ENCODE measurements at regions not wholly inside any gene's neighbourhood (a gene's known extent, or its start where the extent isn't known, plus 50 kb on each side); places are given as distances from the start of the nearest gene placed in this dataset.

DNA sequence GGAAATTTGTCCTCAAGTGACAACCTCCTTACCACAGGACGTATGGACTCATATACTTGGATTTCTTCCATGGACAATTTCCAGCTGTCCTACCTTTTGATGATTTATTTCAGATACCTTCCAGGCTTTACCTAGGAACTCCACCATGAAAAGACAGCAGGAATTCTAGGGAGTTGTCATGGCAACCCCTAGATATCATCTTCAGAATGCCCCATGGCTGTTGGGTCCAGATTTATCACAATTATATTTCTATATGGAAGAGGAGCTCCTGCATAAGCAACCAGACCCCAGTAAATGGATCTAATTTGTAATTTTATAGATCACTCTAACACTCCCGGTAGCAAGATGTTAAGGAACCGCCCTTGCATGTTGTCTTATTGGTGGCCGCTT lies 102.3 kb upstream of the ZNF521 start:
- Histone ChIP-seq H3K4me2 (ENCODE audit: low read length) (no peak overlapping the region), H3K27ac (ENCODE audit: low read length) (no peak overlapping the region), H4K20me1 (ENCODE audit: low read length) (no peaks in the 10 kb centered on the region), H3K9me2 (replicated peaks; ENCODE audit: low read length) (no peaks in the 10 kb centered on the region), H3K36me3 (ENCODE audit: low read depth, low read length) (no peaks in the 10 kb centered on the region), H3K4me1 (ENCODE audit: insufficient read depth, low read length) (no peaks in the 10 kb centered on the region), H3F3A (ENCODE audit: low read length, unreplicated experiment) (no peaks in the 10 kb centered on the region), H3K9ac (ENCODE audit: low read length) (no peak overlapping the region), H3K4me3 (ENCODE audit: low read length) (no peak overlapping the region), H3K27me3 (ENCODE audit: low read length) (peaks cover 26% of the 10 kb centered on the region), H3K79me2 (ENCODE audit: low read length) (no peaks in the 10 kb centered on the region), H3K9me3 (ENCODE audit: low read length) (no peaks in the 10 kb centered on the region), H2AFZ (ENCODE audit: low read length) (no peak overlapping the region)
- TF ChIP-seq EZH2 (IDR thresholded peaks at IDR 0.05; ENCODE audit: low read length, unreplicated experiment) = no peak
- intact Hi-C loops (cut with micrococcal nuclease) = no loop called here
- CTCF ChIA-PET = no interaction called here
- no peak for ATAC-seq
- DNase-seq = no peak
- BruUV-seq (replicated peaks) = no TSS peak
- POLR2A ChIA-PET (ENCODE audit: unreplicated experiment) = no interaction called here

DNA sequence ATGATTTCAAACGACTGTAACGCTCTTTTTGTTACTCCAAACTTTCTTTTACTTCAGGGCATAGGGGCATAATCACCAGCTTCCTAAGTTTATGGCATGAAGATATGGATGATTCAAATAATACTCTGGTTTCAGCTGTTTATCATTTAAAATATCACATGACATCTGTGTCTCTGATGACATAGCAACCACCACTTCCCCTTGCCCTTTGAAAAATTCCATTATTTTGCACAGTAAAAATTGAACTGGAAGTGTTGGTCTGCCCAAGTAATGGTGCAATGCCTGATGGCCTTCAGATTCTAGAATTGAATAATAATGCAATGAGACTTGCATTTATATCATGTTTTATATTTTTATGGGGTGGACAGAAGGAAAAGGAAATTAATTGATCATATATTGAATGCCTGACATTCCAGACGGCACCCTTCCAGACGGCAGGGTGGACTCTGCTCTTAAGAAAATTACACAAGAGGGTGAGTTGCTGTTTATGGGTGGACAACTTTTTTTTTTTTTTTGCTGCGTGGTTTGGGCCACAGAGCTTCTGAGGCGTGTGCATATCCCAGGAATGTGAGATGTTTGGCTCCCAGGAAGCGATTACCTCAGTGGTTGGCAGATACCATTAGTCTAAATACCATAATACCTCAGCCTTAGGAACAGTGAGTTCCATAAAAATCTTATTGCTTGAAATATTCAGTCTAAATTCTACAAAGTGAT lies 101.7 kb upstream of the ZNF521 start:
- no TSS peak for BruUV-seq (replicated peaks)
- Histone ChIP-seq H4K20me1 (ENCODE audit: low read length) (no peaks in the 10 kb centered on the region), H3K27ac (ENCODE audit: low read length) (no peak overlapping the region), H3K4me2 (ENCODE audit: low read length) (no peak overlapping the region), H3K4me3 (ENCODE audit: low read length) (no peak overlapping the region), H2AFZ (ENCODE audit: low read length) (no peak overlapping the region), H3K4me1 (ENCODE audit: insufficient read depth, low read length) (no peaks in the 10 kb centered on the region), H3F3A (ENCODE audit: low read length, unreplicated experiment) (no peaks in the 10 kb centered on the region), H3K9ac (ENCODE audit: low read length) (no peak overlapping the region), H3K9me3 (ENCODE audit: low read length) (no peaks in the 10 kb centered on the region), H3K36me3 (ENCODE audit: low read depth, low read length) (no peaks in the 10 kb centered on the region), H3K27me3 (ENCODE audit: low read length) (peaks cover 26% of the 10 kb centered on the region), H3K9me2 (replicated peaks; ENCODE audit: low read length) (no peaks in the 10 kb centered on the region), H3K79me2 (ENCODE audit: low read length) (no peaks in the 10 kb centered on the region)
- POLR2A ChIA-PET (ENCODE audit: unreplicated experiment) = no interaction called here
- CTCF ChIA-PET = no interaction called here
- intact Hi-C loops (cut with micrococcal nuclease) = no loop called here
- DNase-seq (no peak), ATAC-seq (no peak)
- TF ChIP-seq EZH2phosphoT487 (IDR thresholded peaks at IDR 0.05; ENCODE audit: borderline replicate concordance, low read length) (no peak), EZH2 (IDR thresholded peaks at IDR 0.05; ENCODE audit: low read length, unreplicated experiment) (no peak)
- TF ChIP-seq, protein P1, sequence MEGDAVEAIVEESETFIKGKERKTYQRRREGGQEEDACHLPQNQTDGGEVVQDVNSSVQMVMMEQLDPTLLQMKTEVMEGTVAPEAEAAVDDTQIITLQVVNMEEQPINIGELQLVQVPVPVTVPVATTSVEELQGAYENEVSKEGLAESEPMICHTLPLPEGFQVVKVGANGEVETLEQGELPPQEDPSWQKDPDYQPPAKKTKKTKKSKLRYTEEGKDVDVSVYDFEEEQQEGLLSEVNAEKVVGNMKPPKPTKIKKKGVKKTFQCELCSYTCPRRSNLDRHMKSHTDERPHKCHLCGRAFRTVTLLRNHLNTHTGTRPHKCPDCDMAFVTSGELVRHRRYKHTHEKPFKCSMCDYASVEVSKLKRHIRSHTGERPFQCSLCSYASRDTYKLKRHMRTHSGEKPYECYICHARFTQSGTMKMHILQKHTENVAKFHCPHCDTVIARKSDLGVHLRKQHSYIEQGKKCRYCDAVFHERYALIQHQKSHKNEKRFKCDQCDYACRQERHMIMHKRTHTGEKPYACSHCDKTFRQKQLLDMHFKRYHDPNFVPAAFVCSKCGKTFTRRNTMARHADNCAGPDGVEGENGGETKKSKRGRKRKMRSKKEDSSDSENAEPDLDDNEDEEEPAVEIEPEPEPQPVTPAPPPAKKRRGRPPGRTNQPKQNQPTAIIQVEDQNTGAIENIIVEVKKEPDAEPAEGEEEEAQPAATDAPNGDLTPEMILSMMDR (conservative IDR thresholded peaks at IDR 0.05; ENCODE audit: low read depth, low read length) = no peak

DNA sequence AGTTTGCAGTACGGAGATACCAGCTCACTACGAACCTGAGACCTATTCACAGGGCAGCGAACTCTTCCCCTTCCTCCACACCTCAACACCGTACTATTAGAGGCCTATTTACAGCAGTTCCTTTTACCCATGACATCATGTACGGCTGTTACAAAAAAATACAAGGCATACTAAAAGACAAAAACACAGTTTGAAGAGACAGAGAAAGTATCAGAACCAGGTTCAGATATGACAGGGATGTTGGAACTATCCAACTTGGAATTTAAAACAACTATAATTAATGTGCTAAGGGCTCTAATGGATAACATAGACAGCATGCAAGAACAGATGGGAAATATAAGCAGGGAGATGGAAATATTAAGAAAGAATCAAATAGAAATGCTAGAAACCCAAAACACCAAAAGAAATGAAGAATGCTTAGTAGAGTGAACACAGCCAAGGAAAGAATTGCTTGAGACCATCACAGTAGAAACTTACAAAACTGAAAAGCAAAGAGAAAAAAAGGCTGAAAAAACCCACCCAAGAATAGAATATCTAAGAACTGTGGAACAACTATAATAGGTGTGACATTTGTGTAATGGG lies 99.2 kb upstream of the ZNF521 start:
- Histone ChIP-seq H3K4me3 (ENCODE audit: low read length) (no peak overlapping the region), H3K4me2 (ENCODE audit: low read length) (no peak overlapping the region), H3K36me3 (ENCODE audit: low read depth, low read length) (no peaks in the 10 kb centered on the region), H3K9me2 (replicated peaks; ENCODE audit: low read length) (no peaks in the 10 kb centered on the region), H3K9me3 (ENCODE audit: low read length) (no peaks in the 10 kb centered on the region), H4K20me1 (ENCODE audit: low read length) (no peaks in the 10 kb centered on the region), H3F3A (ENCODE audit: low read length, unreplicated experiment) (no peaks in the 10 kb centered on the region), H2AFZ (ENCODE audit: low read length) (no peak overlapping the region), H3K4me1 (ENCODE audit: insufficient read depth, low read length) (no peaks in the 10 kb centered on the region), H3K9ac (ENCODE audit: low read length) (no peak overlapping the region), H3K27me3 (ENCODE audit: low read length) (peaks cover 19% of the 10 kb centered on the region), H3K27ac (ENCODE audit: low read length) (no peak overlapping the region), H3K79me2 (ENCODE audit: low read length) (no peaks in the 10 kb centered on the region)
- no peak for DNase-seq
- TF ChIP-seq EZH2 (IDR thresholded peaks at IDR 0.05; ENCODE audit: low read length, unreplicated experiment) (no peak), EZH2phosphoT487 (IDR thresholded peaks at IDR 0.05; ENCODE audit: borderline replicate concordance, low read length) (no peak)
- TF ChIP-seq, protein P1 (conservative IDR thresholded peaks at IDR 0.05; ENCODE audit: low read depth, low read length) = no peak
- BruUV-seq (replicated peaks) = no TSS peak
- intact Hi-C loops (cut with micrococcal nuclease) = no loop called here
- ATAC-seq = no peak
- ChIA-PET CTCF (no interaction called here), POLR2A (ENCODE audit: unreplicated experiment) (no interaction called here)
